GM19025 (cell line): ENCODE measurements at regions not wholly inside any gene's neighbourhood (a gene's known extent, or its start where the extent isn't known, plus 50 kb on each side); places are given as distances from the start of the nearest gene placed in this dataset.
"Not testable (repeated sequence)": the region's sequence is repeated elsewhere in the genome, so short reads cannot be mapped to it uniquely, and the experiment has no call there.

Experiments used
- ATAC-seq: cut with Tn5 transposase; IDR thresholded peaks from one replicate; pipeline ENCODE4 v1.9.1; 2021; ENCODE audit warnings: mild to moderate bottlenecking, low read depth, moderate library complexity; ENCODE audit not compliant: unreplicated experiment

- no peak for ATAC-seq
Observed at GRCh38 chr1:118828038-118828437, 160.1 kb downstream of the TBX15 start.

DNA sequence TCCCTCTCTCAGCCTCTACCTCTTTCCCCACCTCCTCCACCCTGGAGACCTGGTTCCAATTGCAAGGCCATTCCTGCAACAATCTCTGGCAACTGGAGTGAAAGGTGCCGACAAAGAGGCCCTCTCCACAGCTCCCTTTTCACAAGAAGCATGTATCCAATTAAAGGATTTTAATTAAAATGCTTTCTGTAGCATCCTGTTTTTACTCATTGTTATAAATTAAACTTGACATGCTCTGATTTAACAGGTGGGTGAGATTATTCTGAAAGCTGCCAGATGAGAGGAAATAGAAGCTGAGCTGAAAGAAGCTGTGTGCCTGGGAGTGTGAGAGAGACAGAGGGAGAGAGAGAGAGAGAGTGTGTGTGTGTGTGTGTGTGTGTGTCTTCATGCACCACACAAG is 160.5 kb downstream of the TBX15 start:
- no peak for ATAC-seq

DNA sequence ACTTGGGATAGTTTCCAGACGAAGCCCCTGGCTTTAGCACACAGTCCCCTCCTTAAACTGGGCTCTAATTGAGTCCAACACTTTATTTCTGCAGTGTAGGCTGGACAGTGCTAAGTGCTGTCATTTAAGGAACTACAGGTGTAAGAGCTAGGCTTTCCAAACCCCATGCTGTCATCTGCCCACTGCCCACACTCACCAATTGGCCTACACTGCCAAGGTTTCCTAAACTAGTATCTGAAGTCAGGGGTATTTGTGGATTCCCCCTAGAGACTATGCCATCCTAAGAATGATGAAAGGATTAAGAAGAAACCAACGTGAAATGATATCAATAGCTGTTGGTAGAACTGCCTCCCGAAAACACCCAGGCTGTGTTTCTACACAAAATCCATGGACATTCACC is 160.9 kb downstream of the TBX15 start:
- ATAC-seq: no peak

DNA sequence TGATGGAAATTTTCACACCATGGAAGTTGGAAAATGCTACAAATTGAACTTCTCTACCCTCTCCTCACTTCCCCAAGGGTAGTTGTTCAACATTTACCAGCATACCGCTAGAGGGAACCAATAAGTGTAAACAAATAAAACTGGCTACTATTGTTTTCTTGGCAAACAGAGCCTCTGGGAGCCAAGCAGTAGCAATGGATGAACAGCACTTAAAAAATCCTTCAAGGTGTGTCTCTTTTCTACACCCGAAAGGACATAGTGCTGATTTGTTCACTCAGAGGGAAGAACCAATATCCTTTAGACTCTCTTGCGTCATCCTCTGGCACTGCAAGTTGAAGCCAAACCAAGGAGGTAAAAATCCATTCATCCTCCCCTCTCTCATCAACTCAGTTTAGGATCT is 161.5 kb downstream of the TBX15 start:
- ATAC-seq: no peak

- no peak for ATAC-seq
Observed at GRCh38 chr1:118825619-118826018, 162.5 kb downstream of the TBX15 start.

- ATAC-seq: no peak
Observed at GRCh38 chr1:118821801-118822200, 166.3 kb downstream of the TBX15 start.

GRCh38 chr1:118820864-118821263 is 167.3 kb downstream of the TBX15 start:
- ATAC-seq: no peak

DNA sequence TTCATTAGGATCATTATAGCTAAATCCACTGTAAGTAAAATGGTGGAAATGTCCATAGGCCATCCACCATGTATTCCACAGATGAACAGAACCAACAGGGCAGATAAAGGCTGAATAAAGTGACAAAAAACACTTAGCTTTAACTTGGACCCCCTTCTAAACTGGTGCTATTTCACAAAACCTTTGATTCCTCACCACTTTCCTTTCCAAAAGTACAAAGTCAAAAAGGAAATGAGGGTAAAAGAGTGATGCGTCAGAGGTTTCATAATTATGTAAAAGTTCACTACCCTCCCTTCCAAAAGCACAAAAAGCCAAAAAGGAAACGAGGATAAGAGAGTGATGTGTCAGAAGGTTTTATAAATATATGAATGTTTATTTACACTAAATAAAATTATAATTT is 172.2 kb downstream of the TBX15 start:
- no peak for ATAC-seq

- no peak for ATAC-seq
Observed at GRCh38 chr1:118812555-118812954, 175.6 kb downstream of the TBX15 start.

- ATAC-seq: no peak
Observed at GRCh38 chr1:118811156-118811555, 177.0 kb downstream of the TBX15 start.

GRCh38 chr1:118809586-118809985 is 178.6 kb downstream of the TBX15 start:
- ATAC-seq: no peak

GRCh38 chr1:118803128-118803527 is 185.0 kb downstream of the TBX15 start:
- ATAC-seq: not testable (repeated sequence)

GRCh38 chr1:118791094-118791691 is 196.9 kb downstream of the TBX15 start:
- ATAC-seq: no peak

DNA sequence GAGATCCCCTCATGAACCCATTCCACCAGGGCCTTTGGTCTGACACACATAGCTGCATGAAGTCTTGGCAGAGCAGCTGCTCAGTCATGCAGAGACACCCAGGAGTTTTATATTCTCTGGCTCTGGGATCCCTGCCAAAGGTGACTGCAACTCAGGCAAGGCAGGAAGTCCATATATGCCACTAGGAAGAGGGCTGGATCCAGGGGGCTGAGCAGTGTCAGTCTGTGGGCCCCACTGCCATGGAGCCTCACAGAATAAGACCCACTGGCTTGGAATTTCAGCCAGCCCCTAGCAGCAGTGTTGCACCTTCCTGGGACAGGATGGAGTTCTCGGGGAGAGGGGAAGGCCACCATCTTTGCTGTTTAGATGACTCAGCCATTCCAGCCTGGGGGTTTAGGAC is 199.7 kb downstream of the TBX15 start:
- no peak for ATAC-seq

DNA sequence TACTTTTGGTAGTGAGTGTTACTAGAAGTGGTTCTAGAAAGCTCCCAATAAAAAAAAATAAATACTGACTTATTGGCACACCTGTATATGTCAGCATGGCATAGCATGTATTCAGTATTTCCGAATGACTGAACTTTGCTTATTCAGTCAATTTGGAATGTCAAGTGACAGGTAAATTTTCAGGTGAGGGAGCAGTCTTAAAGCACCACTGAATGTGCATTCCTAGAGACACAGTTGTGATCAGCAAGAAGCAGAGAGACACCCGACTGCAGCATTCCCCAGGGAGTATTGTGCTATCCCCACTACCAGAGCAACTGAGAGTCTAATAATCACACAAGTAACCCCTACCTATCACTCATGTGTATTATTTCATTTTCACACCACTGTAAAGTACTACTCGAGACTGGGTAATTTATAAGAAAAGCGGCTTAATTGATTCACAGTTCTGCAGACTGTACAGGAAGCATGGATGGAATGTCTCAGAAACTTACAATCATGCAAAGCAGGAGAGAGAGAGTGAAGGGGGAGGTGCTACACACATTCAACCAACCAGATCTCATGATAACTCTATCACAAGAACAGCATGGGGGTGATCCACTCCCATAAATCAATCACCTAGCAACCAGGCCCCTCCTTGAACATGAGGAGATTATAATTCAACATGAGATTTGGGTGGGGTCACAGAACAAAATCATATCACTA is 201.5 kb downstream of the TBX15 start:
- no peak for ATAC-seq

DNA sequence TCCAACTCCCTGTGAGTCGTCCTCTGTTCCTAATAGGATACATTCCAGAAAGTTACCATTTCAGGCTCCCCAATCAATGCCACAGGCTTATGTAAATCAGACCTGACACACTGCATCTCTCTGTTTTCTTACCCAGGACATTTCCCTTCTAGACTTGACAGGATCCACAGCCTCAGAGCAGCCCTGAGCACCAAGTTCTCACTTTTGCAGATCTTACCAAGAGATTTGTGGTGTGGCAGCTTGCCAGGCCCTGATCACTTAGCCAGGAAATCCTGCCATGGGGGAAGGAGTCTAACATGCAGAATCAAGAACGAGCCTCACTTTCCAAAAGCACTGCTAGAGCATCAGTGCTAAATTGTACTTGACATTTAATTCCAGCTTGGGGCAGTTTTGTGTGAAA is 202.9 kb downstream of the TBX15 start:
- ATAC-seq: no peak

- no peak for ATAC-seq
Observed at GRCh38 chr1:118783095-118783758, 204.9 kb downstream of the TBX15 start.

- no peak for ATAC-seq
Observed at GRCh38 chr1:118773656-118774055, 214.5 kb downstream of the TBX15 start.

DNA sequence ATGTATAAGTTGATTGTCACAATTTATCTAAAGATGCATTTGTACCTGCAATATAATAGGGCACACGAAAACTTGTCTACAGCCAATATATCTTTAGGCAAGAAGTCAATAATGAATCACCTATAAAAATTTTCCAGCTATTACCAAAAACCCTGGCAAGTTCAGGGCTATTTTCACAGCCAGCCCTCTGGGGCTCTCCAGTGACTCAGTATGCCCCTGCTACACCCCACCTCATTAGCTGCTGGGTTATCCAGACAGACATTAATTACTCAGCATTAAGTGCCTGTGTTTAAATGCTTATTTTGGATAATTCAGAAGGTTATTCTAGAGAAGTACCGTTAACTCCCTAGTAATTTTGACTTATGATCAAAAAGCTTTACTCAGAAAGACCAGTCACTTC is 220.2 kb downstream of the TBX15 start:
- no peak for ATAC-seq

DNA sequence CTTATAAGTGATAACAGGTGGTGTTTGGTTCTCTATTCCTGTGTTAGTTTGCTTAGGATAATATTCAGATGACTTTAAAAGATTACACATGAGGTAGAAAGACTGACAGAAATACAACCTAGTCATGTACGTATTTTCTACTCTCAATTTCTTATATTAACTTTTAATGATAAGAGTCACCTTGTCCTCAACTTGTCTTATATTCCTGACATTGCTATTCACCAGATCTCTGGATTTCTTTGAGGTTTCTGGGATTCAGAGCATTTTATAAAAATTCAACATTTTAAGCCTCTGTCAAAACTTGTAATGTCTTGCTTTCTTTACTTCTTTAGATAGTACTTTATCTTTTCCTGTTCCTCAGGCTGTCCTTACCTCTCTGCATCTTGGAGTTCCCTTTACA is 234.2 kb downstream of the TBX15 start:
- ATAC-seq: no peak

DNA sequence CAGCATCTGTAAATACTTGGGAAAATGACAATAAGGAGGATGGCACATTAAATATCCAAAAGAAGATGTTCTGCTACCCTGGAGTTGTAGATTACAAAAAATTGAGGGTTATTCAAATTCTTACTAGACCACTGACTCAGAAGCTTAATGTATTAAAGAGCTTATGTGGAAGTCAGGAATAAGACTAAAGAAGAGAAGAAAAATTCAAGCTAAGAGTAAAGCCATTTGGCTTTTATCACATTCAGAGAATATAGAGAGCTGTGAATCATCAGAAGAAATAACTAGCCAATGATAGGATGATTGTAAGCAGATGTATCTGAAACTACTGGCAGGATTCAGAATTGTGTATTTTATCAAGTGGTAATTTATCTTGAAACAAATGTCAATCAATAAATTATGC is 237.0 kb downstream of the TBX15 start:
- ATAC-seq: no peak

DNA sequence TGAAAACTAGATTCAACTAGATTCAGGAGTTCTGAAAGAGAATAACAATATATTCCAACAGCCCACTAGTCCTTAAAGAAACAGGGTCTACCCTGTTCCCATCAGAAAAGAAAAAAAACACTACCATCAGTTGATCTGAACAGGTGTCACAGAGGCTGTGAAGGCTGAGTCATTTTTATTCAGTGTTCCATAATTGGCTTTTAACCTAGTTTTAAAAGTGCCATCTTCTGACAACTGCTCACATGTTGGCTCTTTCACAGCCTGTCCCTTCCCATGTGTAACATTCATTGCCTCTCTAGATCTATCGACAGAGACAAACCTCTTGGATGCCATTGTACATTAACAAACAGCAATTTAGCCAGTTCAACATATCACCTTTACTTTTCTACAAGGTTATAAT is 243.7 kb downstream of the TBX15 start:
- no peak for ATAC-seq
